ENCODE measurements at regions not wholly inside any gene's neighbourhood (a gene's known extent, or its start where the extent isn't known, plus 50 kb on each side); places are given as distances from the start of the nearest gene placed in this dataset.

DNA sequence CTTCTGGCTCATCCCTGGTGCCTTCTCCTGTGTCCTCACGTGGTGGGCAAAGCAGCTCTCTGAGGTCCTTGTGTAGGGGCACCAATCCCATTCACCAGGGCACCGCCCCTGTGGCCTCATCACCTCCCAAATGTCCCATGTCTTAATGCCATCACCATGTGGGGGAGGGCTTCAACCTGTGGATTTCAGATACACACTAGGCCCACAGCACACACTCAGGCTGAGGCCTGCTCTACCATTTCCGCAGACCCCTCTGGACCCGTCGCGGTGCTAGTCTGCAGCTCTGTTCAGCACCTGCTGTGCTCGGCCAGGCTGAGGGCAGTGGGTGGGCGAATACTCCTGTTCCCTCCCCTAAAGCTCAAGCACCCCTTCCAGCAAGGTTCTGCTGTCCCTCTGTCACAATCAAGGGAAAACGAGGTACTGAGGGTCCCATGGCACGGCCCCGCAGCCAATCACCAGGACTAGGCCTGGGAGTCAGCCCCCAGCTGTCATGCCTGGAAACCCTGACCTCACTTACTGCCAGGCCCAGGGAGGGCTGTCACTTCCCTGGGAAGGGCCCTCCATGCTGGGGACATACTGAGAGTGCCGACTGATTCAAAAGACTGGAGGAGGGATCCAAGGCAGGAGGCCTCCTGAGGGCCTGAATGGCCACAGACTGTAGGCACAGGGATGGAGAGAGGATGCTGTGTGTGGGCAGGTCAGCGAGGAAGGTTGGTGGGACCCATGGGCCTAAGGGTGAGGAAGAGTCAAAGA lies 123.8 kb upstream of the RET start:
- no peak overlapping the region for H3K27ac ChIP-seq (ENCODE audit: insufficient read length, low read depth, low read length)
- DNase-seq = peak; percentile 27
- Mint-ChIP-seq H3K9me3 (peaks cover 4 to 5% of the 10 kb centered on the region in 2 experiments; a peak in 4 of 5 replicates), H3K27me3 (ENCODE audit: low read depth) (peaks cover 16% of the 10 kb centered on the region), H3K4me1 (peaks cover 15 to 21% of the 10 kb centered on the region in 2 experiments), H3K4me3 (peak overlapping the region; percentile 22 to 61), H3K27ac (no peak overlapping the region), H3K36me3 (ENCODE audit: insufficient read depth in 1 of 3, low read depth in 3 of 3) (no peaks in the 10 kb centered on the region; a peak in 2 of 7 replicates)
- H3T11ph ChIP-seq (ENCODE audit: low read length) = no peak overlapping the region
- no peak overlapping the region for H2BK120ac ChIP-seq (ENCODE audit: low read depth, low read length, poor library complexity, severe bottlenecking)
- H2BK15ac ChIP-seq (ENCODE audit: low read depth, low read length) = no peak overlapping the region
- no peak overlapping the region for H2BK5ac ChIP-seq (ENCODE audit: insufficient read length, low read length)
- no peak overlapping the region for H3K56ac ChIP-seq (ENCODE audit: insufficient read length, low read depth, low read length)
- peaks cover 6% of the 10 kb centered on the region for H3K23me2 ChIP-seq (ENCODE audit: insufficient read length, low read depth, low read length, poor library complexity, severe bottlenecking)
- H4K91ac ChIP-seq (ENCODE audit: insufficient read length, low read depth, low read length) = no peak overlapping the region
- no peak overlapping the region for H2AFZ ChIP-seq (ENCODE audit: low read length)
- H4K8ac ChIP-seq (replicated peaks; ENCODE audit: insufficient read length, low read depth, low read length) = no peak overlapping the region
- no peak overlapping the region for H4K5ac ChIP-seq (ENCODE audit: insufficient read length, low read depth, low read length)
- H3K9ac ChIP-seq (ENCODE audit: extremely low read depth, insufficient read length, low read length) = no peak overlapping the region
- H3K79me1 ChIP-seq (ENCODE audit: insufficient read depth, low read depth, low read length, poor library complexity, severe bottlenecking) = no peaks in the 10 kb centered on the region
- H3K79me2 ChIP-seq (ENCODE audit: insufficient read depth, low read length) = no peaks in the 10 kb centered on the region
- no peak overlapping the region for H3K4ac ChIP-seq (ENCODE audit: low read depth, low read length)
- no peak overlapping the region for H3K23ac ChIP-seq (ENCODE audit: insufficient read length, low read depth, low read length)
- TF ChIP-seq CTCF (conservative IDR thresholded peaks at IDR 0.05) = no peak
- H3K27me3 ChIP-seq (ENCODE audit: insufficient read depth, low read length) = no peaks in the 10 kb centered on the region
- H4K20me1 ChIP-seq (ENCODE audit: control insufficient read depth, insufficient read depth, insufficient read length) = no peaks in the 10 kb centered on the region
- no CpG with 5 or more reads among the region's 13 CpGs for whole genome bisulfite sequencing (ENCODE audit: extremely low coverage, insufficient read length, low lambda C conversion rate)
- H3K4me2 ChIP-seq (ENCODE audit: insufficient read depth, insufficient read length, low read length) = peak overlapping the region; percentile 44
- H2AK5ac ChIP-seq (ENCODE audit: insufficient read length, low read length) = no peak overlapping the region
- peak overlapping the region; percentile 26 for H3K18ac ChIP-seq (ENCODE audit: insufficient read length, low read depth, low read length)
- no peaks in the 10 kb centered on the region for H3K9me3 ChIP-seq (ENCODE audit: control insufficient read depth, low read depth, low read length)
- peaks cover 4% of the 10 kb centered on the region; the same call in 1 of the 2 replicates for H3K4me1 ChIP-seq (ENCODE audit: insufficient read depth, low read length)
- no peak overlapping the region for H2BK12ac ChIP-seq (ENCODE audit: insufficient read length, low read depth, low read length)
- 0 out of 2 replicates have a peak overlapping the region, but pooled peaks have one; percentile 55 for H3K14ac ChIP-seq (ENCODE audit: insufficient read depth, low read length)
- H2BK20ac ChIP-seq (ENCODE audit: low read depth, low read length, poor library complexity, severe bottlenecking) = no peak overlapping the region

Data from H9 (cell line).